ENCODE measurements at regions not wholly inside any gene's neighbourhood (a gene's known extent, or its start where the extent isn't known, plus 50 kb on each side); places are given as distances from the start of the nearest gene placed in this dataset.

DNA sequence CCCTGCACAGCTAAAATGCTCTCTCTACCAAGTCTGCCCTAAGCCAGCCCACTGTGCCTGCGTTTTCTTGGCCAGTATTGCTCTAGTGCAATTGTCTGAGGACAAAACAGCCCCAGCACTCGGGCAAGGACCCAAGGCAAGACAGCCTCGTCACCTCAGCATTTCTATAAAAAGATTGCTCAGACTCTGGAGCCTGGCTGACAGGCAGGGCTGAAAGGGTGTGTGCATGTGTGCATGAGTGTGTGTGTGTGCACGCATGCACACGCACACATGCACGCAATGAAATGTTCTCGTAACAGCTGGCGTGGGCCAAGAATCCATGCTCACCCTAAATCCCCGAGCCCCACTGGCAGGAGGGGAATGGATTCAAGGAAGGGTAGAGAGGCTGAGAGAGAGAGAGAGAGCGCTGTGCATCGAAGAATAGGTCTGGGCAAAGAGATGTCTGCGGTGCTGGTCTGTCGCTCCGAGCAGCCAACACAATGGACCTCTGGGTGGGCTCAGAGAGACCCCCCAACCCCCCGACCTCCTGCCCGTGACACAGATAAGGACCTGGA is 579.2 kb downstream of the BCOR start:
- POLR2A ChIA-PET, result no interaction called here

More for the DNA sequence above, 579.2 kb downstream of the BCOR start:
- Histone ChIP-seq H2AFZ (ENCODE audit: low read depth, low read length, poor library complexity, severe bottlenecking) (no peak overlapping the region), H4K20me1 (ENCODE audit: insufficient read depth) (no peaks in the 10 kb centered on the region), H3K4me3 (replicated peaks in 1 of 2; ENCODE audit: low read depth in 1 of 2, low read length in 2 of 2) (no peak overlapping the region), H3K27me3 (ENCODE audit: insufficient read depth, low read length) (no peaks in the 10 kb centered on the region), H3K9me3 (ENCODE audit: control insufficient read depth in 1 of 2, insufficient read depth in 1 of 2, low read depth in 1 of 2, low read length in 2 of 2) (no peaks in the 10 kb centered on the region), H3K4me1 (ENCODE audit: control insufficient read depth in 1 of 2, insufficient read depth in 2 of 2, low read length in 2 of 2) (no peaks in the 10 kb centered on the region), H3K9me2 (ENCODE audit: insufficient read depth) (no peaks in the 10 kb centered on the region), H3K9ac (ENCODE audit: low read length) (no peak overlapping the region), H3K36me3 (ENCODE audit: control insufficient read depth in 1 of 2, insufficient read depth in 2 of 2, low read length in 2 of 2) (no peaks in the 10 kb centered on the region), H3K79me2 (ENCODE audit: insufficient read depth, low read length) (no peaks in the 10 kb centered on the region), H3K27ac (ENCODE audit: low read depth, low read length) (no peak overlapping the region), H3K4me2 (ENCODE audit: low read length) (no peak overlapping the region)
- no TSS peak for BruUV-seq (replicated peaks)
- ATAC-seq (no peak), DNase-seq (ENCODE audit: low read depth, low spot score) (no peak)
- CTCF ChIA-PET, result no interaction called here
- intact Hi-C loops (cut with micrococcal nuclease), result no loop called here
- RAD21 ChIA-PET (ENCODE audit: low non-redundant PET in 1 of 2, low total read pairs in 2 of 2, uncharacterized antibody in 2 of 2, unreplicated experiment in 2 of 2), result no interaction called here
- TF ChIP-seq FOSL1 (IDR thresholded peaks at IDR 0.05; ENCODE audit: low read depth) (no peak), EZH2phosphoT487 (IDR thresholded peaks at IDR 0.05; ENCODE audit: borderline replicate concordance) (no peak), SP1 (IDR thresholded peaks at IDR 0.05; ENCODE audit: low read depth) (no peak), JUND (IDR thresholded peaks at IDR 0.05) (no peak), SRF (IDR thresholded peaks at IDR 0.05; ENCODE audit: low read depth) (no peak), ELF1 (IDR thresholded peaks at IDR 0.05; ENCODE audit: borderline replicate concordance, low read depth) (no peak), RAD21 (IDR thresholded peaks at IDR 0.05; ENCODE audit: low read depth) (no peak), CBX3 (IDR thresholded peaks at IDR 0.05; ENCODE audit: low read depth) (no peak)
- TF ChIP-seq, protein P1, sequence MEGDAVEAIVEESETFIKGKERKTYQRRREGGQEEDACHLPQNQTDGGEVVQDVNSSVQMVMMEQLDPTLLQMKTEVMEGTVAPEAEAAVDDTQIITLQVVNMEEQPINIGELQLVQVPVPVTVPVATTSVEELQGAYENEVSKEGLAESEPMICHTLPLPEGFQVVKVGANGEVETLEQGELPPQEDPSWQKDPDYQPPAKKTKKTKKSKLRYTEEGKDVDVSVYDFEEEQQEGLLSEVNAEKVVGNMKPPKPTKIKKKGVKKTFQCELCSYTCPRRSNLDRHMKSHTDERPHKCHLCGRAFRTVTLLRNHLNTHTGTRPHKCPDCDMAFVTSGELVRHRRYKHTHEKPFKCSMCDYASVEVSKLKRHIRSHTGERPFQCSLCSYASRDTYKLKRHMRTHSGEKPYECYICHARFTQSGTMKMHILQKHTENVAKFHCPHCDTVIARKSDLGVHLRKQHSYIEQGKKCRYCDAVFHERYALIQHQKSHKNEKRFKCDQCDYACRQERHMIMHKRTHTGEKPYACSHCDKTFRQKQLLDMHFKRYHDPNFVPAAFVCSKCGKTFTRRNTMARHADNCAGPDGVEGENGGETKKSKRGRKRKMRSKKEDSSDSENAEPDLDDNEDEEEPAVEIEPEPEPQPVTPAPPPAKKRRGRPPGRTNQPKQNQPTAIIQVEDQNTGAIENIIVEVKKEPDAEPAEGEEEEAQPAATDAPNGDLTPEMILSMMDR (IDR thresholded peaks at IDR 0.05 in 2 of 3, conservative IDR thresholded peaks at IDR 0.05 in 1 of 3; ENCODE audit: borderline replicate concordance in 1 of 3, insufficient read depth in 1 of 3, low read depth in 2 of 3, low read length in 2 of 3), result no peak
- TF ChIP-seq, protein P2, sequence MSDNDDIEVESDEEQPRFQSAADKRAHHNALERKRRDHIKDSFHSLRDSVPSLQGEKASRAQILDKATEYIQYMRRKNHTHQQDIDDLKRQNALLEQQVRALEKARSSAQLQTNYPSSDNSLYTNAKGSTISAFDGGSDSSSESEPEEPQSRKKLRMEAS (IDR thresholded peaks at IDR 0.05), result no peak

Data from HCT116 (cell line).